GM12874 (cell line): ENCODE measurements at regions not wholly inside any gene's neighbourhood (a gene's known extent, or its start where the extent isn't known, plus 50 kb on each side); places are given as distances from the start of the nearest gene placed in this dataset.

ENCODE experiments used
- TF ChIP-seq, protein P1 (sequence below): IDR thresholded peaks from 2 replicates; pipeline ENCODE4 v1.5.1; 2011; ENCODE audit warnings: low read depth, mild to moderate bottlenecking, control low read depth, low read length, moderate library complexity; ENCODE audit not compliant: insufficient read depth

DNA sequence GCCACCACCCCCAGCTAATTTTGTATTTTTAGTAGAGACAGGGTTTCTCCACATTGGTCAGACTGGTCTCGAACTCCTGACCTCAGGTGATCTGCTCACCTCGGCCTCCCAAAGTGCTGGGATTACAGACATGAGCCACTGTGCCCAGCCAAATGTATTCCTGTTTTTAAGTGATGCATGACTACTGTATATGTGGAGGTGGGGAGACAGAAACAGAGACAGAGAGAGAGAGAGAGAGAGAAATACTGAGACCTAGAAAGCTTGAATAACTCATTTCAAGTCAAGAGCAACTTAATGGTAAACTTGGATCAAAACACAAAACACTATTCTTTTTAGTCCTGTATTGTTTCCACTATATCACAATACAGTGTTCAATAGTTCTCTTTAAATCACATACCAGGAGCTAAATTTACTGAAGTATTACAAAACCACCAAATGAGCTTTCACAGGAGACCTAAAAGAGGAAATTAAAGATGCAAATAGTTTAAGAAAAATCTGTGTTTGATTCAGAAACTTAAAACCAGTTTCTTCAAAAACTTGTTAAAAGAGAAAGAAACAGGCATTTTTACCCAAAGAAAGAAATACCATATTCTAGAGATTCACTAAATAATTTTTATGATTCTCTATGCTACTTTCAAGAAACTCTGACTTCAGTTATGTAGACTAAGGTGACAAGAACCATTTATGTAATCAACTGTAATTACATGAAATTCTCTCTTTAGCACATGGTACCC, 188.7 kb downstream of the ETS1 start:
- TF ChIP-seq, protein P1, sequence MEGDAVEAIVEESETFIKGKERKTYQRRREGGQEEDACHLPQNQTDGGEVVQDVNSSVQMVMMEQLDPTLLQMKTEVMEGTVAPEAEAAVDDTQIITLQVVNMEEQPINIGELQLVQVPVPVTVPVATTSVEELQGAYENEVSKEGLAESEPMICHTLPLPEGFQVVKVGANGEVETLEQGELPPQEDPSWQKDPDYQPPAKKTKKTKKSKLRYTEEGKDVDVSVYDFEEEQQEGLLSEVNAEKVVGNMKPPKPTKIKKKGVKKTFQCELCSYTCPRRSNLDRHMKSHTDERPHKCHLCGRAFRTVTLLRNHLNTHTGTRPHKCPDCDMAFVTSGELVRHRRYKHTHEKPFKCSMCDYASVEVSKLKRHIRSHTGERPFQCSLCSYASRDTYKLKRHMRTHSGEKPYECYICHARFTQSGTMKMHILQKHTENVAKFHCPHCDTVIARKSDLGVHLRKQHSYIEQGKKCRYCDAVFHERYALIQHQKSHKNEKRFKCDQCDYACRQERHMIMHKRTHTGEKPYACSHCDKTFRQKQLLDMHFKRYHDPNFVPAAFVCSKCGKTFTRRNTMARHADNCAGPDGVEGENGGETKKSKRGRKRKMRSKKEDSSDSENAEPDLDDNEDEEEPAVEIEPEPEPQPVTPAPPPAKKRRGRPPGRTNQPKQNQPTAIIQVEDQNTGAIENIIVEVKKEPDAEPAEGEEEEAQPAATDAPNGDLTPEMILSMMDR = no peak

DNA sequence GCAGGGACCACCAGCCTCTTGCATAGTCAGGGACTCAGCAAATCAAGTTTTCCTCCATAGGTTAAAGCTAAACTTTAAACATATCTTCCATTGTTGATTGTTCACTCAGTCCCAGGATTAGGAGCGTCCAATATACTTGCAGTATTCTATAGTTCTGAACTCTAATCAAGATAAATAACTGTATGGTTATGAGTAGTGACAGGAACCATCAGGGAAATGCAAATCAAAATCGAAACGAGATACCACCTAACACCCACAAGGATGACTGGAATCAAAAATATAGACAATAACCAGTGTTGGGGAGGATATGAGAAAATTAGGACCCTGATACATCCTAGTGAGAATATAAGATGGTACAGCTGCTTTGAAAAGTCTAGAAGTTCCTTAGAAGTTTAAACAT, 190.0 kb downstream of the ETS1 start:
- TF ChIP-seq, protein P1 = no peak

DNA sequence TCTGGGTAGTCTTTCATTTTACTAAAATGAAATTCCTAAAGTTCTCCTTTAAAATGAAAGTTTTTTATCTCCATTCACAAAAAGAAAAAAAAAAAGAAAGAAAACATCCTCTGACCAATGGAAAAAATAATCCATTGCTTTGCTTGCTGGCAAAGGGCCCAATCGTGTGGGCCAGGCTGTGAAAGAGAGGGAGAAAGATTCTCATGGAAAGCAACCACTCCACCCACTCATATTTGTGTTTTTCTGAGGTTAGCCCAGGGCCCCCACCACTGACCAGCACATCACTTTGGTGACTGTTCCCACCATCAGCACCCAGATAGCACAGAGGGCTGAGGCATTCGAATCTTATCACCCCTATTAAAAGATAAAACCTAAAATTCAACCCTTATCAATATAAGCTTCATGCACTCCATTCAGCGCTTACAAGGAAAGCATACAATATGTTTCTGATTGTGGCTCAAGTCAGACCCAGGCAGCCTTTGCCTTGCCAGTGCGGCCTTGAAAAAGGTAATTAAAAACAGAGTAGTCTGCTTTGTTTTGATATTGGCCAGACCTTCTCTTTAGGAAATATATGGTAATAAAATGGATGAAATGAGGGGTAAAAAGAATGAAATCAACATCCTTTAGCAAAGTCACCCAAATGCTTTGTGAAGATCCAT, 192.8 kb downstream of the ETS1 start:
- TF ChIP-seq, protein P1 = no peak

DNA sequence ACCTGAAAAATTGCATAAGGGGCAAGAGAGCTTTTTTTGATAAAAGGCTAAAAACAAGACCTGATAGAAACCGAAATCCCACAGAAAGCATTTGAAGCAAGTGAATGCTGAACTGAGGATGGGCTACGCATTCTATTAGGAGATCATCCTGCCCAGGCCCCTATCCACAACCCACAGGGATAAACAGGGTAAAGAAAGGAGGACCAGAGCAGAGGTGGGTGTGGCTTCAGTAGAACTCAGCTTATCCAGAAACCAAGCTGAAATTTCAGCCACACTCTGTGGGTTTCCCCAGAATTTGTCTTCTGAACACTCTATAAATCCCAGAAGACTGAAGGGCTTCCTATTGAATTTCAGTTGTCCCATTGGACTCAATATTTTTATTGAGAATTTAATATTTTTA, 195.1 kb downstream of the ETS1 start:
- TF ChIP-seq, protein P1 = no peak

DNA sequence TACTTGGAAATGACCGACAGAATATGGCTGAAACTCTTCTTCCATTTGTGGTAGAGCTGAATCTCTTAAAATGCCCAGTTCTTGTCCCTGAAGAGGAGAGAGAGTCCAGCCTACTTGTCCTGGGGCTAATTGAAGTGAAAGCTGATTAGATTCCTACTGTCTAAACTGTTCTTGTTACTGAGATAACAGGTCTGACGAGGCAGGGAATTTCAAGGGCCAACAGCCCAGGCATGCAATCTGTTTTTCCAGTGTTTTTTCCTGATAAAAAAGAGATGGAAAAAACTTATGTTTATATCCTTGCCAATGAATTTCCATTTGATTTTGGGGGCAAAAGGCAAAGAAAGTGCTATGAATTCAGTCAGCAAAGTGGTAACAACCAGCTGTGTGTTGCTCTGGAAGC, 195.5 kb downstream of the ETS1 start:
- TF ChIP-seq, protein P1 = no peak

DNA sequence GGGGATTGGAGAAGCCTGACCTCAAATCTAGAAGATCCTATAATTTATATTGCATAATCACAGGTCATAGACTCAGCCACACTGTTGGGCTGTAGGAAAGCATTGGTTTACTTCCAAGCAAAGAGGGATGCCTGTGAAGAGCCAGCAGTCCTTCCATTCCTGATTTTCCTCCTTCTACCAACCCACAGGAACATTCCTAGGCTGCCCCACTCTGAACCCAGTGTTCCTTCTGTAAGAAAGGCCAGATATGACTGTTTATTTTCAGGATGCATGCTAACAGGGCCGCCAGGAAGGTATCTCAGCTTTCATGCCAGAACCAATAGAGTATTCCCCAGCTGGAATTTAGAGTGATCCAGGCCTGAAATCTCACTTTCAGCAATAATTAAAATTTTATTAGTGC, 197.1 kb downstream of the ETS1 start:
- TF ChIP-seq, protein P1 = no peak

DNA sequence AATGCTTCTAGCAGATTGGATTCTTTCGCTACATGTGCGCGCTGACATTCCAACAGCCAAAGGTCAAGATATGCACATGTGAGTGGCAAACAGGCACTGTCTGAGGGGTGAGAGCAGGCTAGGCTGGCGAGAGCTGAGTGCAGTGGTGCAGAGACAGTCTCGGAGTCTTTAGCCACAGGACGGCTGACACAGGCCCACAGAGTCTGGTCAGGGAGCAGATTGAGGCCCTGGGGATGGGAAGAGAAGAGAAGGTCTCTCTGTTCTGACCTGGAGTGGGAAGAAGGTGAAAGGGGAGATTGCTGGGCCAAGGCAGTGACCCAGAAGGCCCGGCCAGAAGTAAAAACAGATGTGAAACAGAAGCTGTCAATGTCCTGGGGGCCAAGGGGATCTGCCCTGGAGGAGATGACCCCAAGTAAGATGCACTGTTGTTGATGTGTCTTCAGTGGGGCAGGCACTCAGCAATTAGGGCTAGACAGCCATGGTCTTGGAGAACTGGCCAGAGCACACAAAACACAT, 197.8 kb downstream of the ETS1 start:
- TF ChIP-seq, protein P1 = no peak
